GM21423 (cell line): ENCODE measurements at regions not wholly inside any gene's neighbourhood (a gene's known extent, or its start where the extent isn't known, plus 50 kb on each side); places are given as distances from the start of the nearest gene placed in this dataset.
"Not testable (repeated sequence)": the region's sequence is repeated elsewhere in the genome, so short reads cannot be mapped to it uniquely, and the experiment has no call there.

ENCODE experiments used
- ATAC-seq: cut with Tn5 transposase; IDR thresholded peaks from one replicate; pipeline ENCODE4 v1.9.1; 2021; ENCODE audit warnings: mild to moderate bottlenecking, moderate library complexity; ENCODE audit not compliant: unreplicated experiment

- ATAC-seq = no peak
Observed at GRCh38 chr1:99441299-99442095, 177.2 kb downstream of the PLPPR4 start.

GRCh38 chr1:99444211-99444927, 180.1 kb downstream of the PLPPR4 start:
- ATAC-seq = not testable (repeated sequence)

- ATAC-seq = no peak
Observed at GRCh38 chr1:99445071-99445470, 180.8 kb downstream of the PLPPR4 start.

GRCh38 chr1:99445486-99445885, 181.2 kb downstream of the PLPPR4 start:
- ATAC-seq = no peak

- no peak for ATAC-seq
Observed at GRCh38 chr1:99447721-99448120, 183.4 kb downstream of the PLPPR4 start.

GRCh38 chr1:99455760-99456159, 190.2 kb upstream of the PALMD start:
- no peak for ATAC-seq

GRCh38 chr1:99456536-99456935, 189.4 kb upstream of the PALMD start:
- no peak for ATAC-seq

GRCh38 chr1:99457381-99458165, 188.3 kb upstream of the PALMD start:
- ATAC-seq = no peak

GRCh38 chr1:99461499-99461898, 184.4 kb upstream of the PALMD start:
- no peak for ATAC-seq

- no peak for ATAC-seq
Observed at GRCh38 chr1:99464738-99465137, 181.2 kb upstream of the PALMD start.

GRCh38 chr1:99465176-99465900, 180.6 kb upstream of the PALMD start:
- ATAC-seq = no peak

- ATAC-seq = no peak
Observed at GRCh38 chr1:99467645-99468044, 178.3 kb upstream of the PALMD start.

GRCh38 chr1:99469550-99469971, 176.4 kb upstream of the PALMD start:
- no peak for ATAC-seq

- no peak for ATAC-seq
Observed at GRCh38 chr1:99472893-99473292, 173.0 kb upstream of the PALMD start.

GRCh38 chr1:99474350-99474893, 171.5 kb upstream of the PALMD start:
- ATAC-seq = no peak

- ATAC-seq = no peak
Observed at GRCh38 chr1:99476058-99476457, 169.9 kb upstream of the PALMD start.

GRCh38 chr1:99481391-99481996, 164.4 kb upstream of the PALMD start:
- no peak for ATAC-seq

GRCh38 chr1:99482286-99482685, 163.6 kb upstream of the PALMD start:
- no peak for ATAC-seq

- no peak for ATAC-seq
Observed at GRCh38 chr1:99482750-99483149, 163.2 kb upstream of the PALMD start.

- no peak for ATAC-seq
Observed at GRCh38 chr1:99490031-99490430, 155.9 kb upstream of the PALMD start.
